ENCODE measurements at regions not wholly inside any gene's neighbourhood (a gene's known extent, or its start where the extent isn't known, plus 50 kb on each side); places are given as distances from the start of the nearest gene placed in this dataset.

DNA sequence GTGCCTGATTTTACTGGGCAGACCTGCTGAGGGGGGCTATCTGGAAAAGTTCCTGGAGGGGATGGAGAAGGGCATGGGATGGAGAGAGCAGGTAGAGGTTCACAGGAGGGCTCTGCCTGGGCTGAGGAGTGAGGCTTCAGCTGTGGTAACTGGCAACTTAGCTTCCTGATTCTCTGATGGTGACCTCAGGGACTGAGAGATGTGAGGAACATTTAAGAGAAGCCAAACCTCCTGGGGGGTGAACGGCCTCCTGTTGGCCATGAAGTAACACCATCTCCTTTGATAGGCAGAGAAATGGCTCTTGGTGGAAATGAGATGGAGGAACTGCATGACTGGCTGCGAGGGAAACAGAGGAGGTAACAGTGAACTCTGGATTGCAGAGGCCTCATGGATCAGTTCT is 97.3 kb upstream of the ROPN1 start:
- Histone ChIP-seq H3K4me3 (ENCODE audit: insufficient read depth, low read depth, low read length) (no peak overlapping the region), H3K9me3 (ENCODE audit: control insufficient read depth, low read length) (no peaks in the 10 kb centered on the region), H3K27me3 (ENCODE audit: control insufficient read depth, insufficient read depth, low read length, poor library complexity, severe bottlenecking) (no peaks in the 10 kb centered on the region), H3K4me1 (ENCODE audit: control insufficient read depth, insufficient read depth, low read length) (no peaks in the 10 kb centered on the region), H3K36me3 (ENCODE audit: control insufficient read depth, insufficient read depth, low read length) (no peaks in the 10 kb centered on the region), H3K27ac (ENCODE audit: insufficient read depth, low read depth, low read length, poor library complexity, severe bottlenecking) (no peak overlapping the region)
- 95 to 98% methylated on average over 2 of the region's 2 CpGs for WGBS, 2 experiments

DNA sequence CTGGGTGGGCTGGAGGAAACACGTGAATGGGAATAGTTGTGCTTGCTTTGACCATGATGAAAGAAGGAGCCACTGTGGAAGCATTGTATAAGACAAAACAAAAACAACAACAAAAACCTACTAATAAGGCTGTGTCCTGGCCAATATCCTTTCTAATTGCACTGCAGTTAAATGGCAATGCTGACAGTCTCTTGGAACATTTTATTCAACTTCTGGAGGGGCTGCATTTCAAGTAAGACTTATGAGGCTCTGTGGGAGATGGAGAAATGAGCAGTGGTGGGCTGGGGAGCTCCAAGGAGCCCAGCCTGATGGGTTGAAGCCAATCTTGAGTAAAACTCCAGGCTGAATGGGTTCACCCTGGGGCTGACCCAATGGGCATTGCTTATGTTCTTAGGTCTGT is 99.8 kb upstream of the ROPN1 start:
- Histone ChIP-seq H3K4me1 (ENCODE audit: control insufficient read depth, insufficient read depth, low read length) (no peaks in the 10 kb centered on the region), H3K27me3 (ENCODE audit: control insufficient read depth, insufficient read depth, low read length, poor library complexity, severe bottlenecking) (no peaks in the 10 kb centered on the region), H3K9me3 (ENCODE audit: control insufficient read depth, low read length) (no peaks in the 10 kb centered on the region), H3K36me3 (ENCODE audit: control insufficient read depth, insufficient read depth, low read length) (no peaks in the 10 kb centered on the region), H3K27ac (ENCODE audit: insufficient read depth, low read depth, low read length, poor library complexity, severe bottlenecking) (no peak overlapping the region), H3K4me3 (ENCODE audit: insufficient read depth, low read depth, low read length) (no peak overlapping the region)
- WGBS, 2 experiments: 40 to 94% methylated on average over 1 of the region's 1 CpG

DNA sequence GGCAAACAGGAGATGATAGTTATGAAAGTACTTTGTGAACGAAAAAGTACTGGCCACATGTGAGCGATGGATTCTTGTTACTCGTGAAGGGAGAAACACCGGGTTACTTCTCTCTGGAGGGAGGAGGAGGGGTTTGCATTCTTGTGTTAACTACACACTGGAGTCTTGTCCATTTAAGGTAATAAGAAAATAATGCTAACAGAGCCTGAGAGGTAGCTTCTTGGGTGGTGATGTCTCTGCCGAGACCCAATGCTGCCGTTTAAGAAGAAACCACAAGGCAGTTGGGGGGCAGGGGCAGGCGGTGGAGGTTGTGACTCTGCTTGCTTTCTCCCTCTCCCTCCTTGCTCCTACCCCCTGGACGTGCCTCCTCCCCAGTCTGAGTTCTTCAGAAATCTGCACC is 100.9 kb upstream of the ROPN1 start:
- H3K27ac ChIP-seq (ENCODE audit: insufficient read depth, low read depth, low read length, poor library complexity, severe bottlenecking): no peak overlapping the region
- 80 to 86% methylated on average over 7 to 8 of the region's 8 CpGs for WGBS, 2 experiments

DNA sequence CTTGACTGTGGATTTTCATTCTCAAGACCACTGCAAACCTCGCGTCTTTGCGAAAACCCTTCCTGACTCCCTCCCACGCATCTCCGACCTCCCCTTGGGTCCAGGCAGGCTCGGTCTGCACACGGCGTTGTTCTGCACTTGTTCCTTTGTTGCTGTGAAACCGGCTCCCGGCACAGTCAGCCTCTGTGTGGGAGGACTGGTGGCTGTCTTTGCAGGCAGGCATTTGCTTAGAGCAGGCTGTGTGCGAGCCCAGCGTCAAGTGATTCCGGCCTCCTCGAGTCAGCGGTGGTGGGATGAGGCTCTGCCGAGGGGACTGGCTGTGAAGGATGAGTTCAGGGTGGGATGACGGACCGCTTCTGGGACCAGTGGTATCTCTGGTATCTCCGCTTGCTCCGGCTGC is 102.6 kb upstream of the ROPN1 start:
- H3K4me1 ChIP-seq (ENCODE audit: control insufficient read depth, insufficient read depth, low read length): no peaks in the 10 kb centered on the region
- H3K9me3 ChIP-seq (ENCODE audit: control insufficient read depth, low read length): no peaks in the 10 kb centered on the region
- 89 to 90% methylated on average over 20 of the region's 20 CpGs for WGBS, 2 experiments
- no peaks in the 10 kb centered on the region for H3K27me3 ChIP-seq (ENCODE audit: control insufficient read depth, insufficient read depth, low read length, poor library complexity, severe bottlenecking)
- no peak overlapping the region for H3K4me3 ChIP-seq (ENCODE audit: insufficient read depth, low read depth, low read length)
- no peaks in the 10 kb centered on the region for H3K36me3 ChIP-seq (ENCODE audit: control insufficient read depth, insufficient read depth, low read length)
- H3K27ac ChIP-seq (ENCODE audit: insufficient read depth, low read depth, low read length, poor library complexity, severe bottlenecking): no peak overlapping the region

More for the DNA sequence above, 100.9 kb upstream of the ROPN1 start:
- Histone ChIP-seq H3K4me3 (ENCODE audit: insufficient read depth, low read depth, low read length) (no peak overlapping the region), H3K4me1 (ENCODE audit: control insufficient read depth, insufficient read depth, low read length) (no peaks in the 10 kb centered on the region), H3K36me3 (ENCODE audit: control insufficient read depth, insufficient read depth, low read length) (no peaks in the 10 kb centered on the region), H3K9me3 (ENCODE audit: control insufficient read depth, low read length) (no peaks in the 10 kb centered on the region), H3K27me3 (ENCODE audit: control insufficient read depth, insufficient read depth, low read length, poor library complexity, severe bottlenecking) (no peaks in the 10 kb centered on the region)

DNA sequence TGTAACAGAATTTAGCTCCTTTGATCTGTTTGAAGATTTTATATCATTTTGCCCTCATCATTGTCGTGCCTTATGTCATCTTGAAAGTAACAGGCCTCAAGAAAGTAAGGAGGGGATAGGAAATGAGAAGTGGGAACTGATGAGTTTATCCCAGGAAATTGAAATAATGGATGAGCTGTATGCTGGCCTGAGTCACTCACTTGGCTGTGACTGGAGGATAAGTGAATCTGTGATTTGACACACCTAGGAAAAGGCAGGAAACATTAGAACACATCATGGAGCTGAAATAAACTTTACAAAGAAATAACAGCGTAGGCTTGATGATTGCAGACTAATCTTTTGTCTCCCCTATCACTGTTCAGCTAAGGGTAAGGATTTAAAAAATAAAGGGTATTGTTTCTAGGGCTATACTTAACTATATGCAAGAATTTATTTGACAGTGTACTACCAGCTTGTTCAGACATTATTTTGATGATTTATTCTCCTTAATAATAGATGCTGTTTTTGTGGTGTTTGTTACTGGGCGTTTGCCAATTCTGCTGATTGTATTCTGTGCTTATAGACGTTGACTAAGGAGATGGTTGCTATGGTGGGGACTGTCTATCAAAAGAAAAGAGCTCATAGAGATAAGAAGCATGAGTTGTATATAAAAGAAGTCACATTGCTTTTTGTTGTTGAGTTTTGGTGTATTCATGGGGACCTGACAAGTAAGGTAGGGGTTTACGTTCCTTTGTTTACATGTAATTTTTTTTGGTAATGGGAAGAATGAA is 105.6 kb upstream of the ROPN1 start:
- Histone ChIP-seq H3K27ac (ENCODE audit: insufficient read depth, low read depth, low read length, poor library complexity, severe bottlenecking) (no peak overlapping the region), H3K4me3 (ENCODE audit: insufficient read depth, low read depth, low read length) (no peak overlapping the region), H3K9me3 (ENCODE audit: control insufficient read depth, low read length) (no peaks in the 10 kb centered on the region), H3K27me3 (ENCODE audit: control insufficient read depth, insufficient read depth, low read length, poor library complexity, severe bottlenecking) (no peaks in the 10 kb centered on the region), H3K36me3 (ENCODE audit: control insufficient read depth, insufficient read depth, low read length) (no peaks in the 10 kb centered on the region), H3K4me1 (ENCODE audit: control insufficient read depth, insufficient read depth, low read length) (no peaks in the 10 kb centered on the region)
- 87% methylated on average over 5 of the region's 5 CpGs for WGBS, 2 experiments

DNA sequence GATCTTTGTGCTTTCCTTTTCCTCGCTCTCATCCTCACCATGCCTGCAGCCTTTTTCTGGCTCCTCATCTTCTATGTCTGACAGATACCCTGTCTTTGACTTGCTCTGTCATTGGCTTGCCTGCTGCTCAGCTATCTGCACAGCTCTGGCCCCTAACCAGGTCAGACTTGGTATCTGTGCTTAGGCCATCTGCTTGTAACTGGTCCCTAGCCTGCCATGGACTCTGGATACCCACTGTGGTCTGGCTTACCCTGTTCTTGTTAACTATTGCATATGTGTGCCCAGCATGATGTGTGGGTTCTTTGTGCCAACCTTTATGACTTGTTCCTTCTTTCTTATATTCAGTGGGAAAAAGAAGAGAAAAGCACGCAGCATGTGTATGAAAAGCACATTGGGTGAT is 109.7 kb upstream of the ROPN1 start:
- H3K4me3 ChIP-seq (ENCODE audit: insufficient read depth, low read depth, low read length): no peak overlapping the region
- no peak overlapping the region for H3K27ac ChIP-seq (ENCODE audit: insufficient read depth, low read depth, low read length, poor library complexity, severe bottlenecking)
- WGBS, 2 experiments: 91 to 95% methylated on average over 1 of the region's 2 CpGs
- no peaks in the 10 kb centered on the region for H3K9me3 ChIP-seq (ENCODE audit: control insufficient read depth, low read length)
- no peaks in the 10 kb centered on the region for H3K27me3 ChIP-seq (ENCODE audit: control insufficient read depth, insufficient read depth, low read length, poor library complexity, severe bottlenecking)
- H3K4me1 ChIP-seq (ENCODE audit: control insufficient read depth, insufficient read depth, low read length): no peaks in the 10 kb centered on the region
- no peaks in the 10 kb centered on the region for H3K36me3 ChIP-seq (ENCODE audit: control insufficient read depth, insufficient read depth, low read length)

DNA sequence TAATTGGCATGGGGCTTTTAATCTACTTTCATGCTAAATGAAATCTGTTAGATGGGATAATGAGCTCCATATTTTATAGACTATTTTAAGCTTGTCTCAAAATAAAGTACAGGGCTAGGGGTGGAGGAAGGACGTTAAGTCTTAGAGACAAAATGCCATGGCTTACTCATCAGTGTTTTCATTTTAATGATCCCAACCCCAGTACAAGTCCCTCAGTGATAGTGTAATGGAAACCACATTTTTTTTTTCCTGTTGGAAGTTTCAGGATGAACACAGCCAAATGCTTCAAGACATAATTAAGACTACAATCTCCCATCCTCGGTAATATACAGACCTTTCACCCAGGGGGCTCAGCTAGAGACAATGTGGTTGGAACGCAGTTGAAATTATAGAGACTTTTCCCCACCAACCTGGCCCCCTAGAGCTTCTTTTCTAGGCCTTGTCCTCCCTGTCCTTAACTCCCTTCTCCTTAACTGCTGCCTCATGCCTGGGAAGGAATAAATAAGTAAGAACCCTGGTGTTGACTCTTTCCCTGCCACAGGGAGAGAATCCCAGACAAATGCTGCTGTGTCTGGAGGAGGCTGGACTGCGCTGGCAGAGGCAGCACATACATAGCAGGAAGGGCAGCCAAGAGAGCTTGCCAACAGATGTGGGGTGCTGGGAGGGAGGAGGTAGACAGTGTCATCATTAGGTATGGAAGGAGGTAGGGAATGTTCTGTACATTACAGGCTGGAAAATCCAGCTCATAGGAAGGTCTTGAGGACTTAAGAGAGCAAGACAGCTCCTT is 115.4 kb upstream of the ROPN1 start:
- no peak overlapping the region for H3K4me3 ChIP-seq (ENCODE audit: insufficient read depth, low read depth, low read length)
- no peaks in the 10 kb centered on the region for H3K36me3 ChIP-seq (ENCODE audit: control insufficient read depth, insufficient read depth, low read length)
- no peak overlapping the region for H3K27ac ChIP-seq (ENCODE audit: insufficient read depth, low read depth, low read length, poor library complexity, severe bottlenecking)
- H3K9me3 ChIP-seq (ENCODE audit: control insufficient read depth, low read length): no peaks in the 10 kb centered on the region
- whole genome bisulfite sequencing, 2 experiments: 89 to 92% methylated on average over 4 of the region's 4 CpGs
- H3K27me3 ChIP-seq (ENCODE audit: control insufficient read depth, insufficient read depth, low read length, poor library complexity, severe bottlenecking): no peaks in the 10 kb centered on the region
- no peaks in the 10 kb centered on the region for H3K4me1 ChIP-seq (ENCODE audit: control insufficient read depth, insufficient read depth, low read length)

DNA sequence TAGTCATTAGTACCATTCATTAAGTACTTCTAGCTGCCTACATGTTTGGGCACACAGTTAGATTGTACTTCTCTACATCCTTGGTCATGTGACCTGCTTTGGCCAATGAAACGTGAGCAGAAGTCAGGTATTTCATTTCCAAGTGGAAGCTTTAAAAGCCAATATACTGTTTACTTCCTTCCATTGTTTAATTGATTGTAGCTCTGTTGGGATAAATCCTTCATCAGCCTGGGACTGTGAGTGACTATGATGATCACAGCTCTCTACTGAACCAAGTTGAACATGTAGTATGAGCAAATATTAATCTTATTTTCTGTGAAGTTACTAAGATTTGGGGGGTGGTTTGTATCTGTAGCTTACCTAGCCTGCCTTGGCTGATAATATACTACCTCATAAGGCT is 116.5 kb upstream of the ROPN1 start:
- WGBS, 2 experiments: 93 to 97% methylated on average over 1 of the region's 1 CpG
- Histone ChIP-seq H3K4me3 (ENCODE audit: insufficient read depth, low read depth, low read length) (no peak overlapping the region), H3K9me3 (ENCODE audit: control insufficient read depth, low read length) (no peaks in the 10 kb centered on the region), H3K4me1 (ENCODE audit: control insufficient read depth, insufficient read depth, low read length) (no peaks in the 10 kb centered on the region), H3K27ac (ENCODE audit: insufficient read depth, low read depth, low read length, poor library complexity, severe bottlenecking) (no peak overlapping the region), H3K36me3 (ENCODE audit: control insufficient read depth, insufficient read depth, low read length) (no peaks in the 10 kb centered on the region), H3K27me3 (ENCODE audit: control insufficient read depth, insufficient read depth, low read length, poor library complexity, severe bottlenecking) (no peaks in the 10 kb centered on the region)

DNA sequence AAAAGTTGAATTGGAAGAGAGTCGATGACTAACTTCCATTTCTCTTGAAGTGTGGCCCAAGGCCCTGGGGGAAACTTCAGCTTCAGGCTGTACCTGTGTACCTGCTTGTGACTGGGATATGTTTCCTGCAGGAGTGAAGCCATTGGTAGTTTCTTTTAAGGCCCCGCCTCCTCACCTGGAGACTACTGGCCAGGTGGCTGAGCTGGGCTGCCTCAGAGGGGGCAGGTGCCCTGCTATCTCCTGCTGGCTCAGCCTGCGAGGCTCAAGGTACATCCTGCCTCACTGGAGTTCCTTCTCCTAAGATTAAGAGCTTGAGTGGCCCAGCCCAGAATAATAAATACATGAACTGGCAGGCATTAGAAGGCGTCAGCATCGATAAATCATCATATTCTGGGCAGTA is 121.6 kb upstream of the ROPN1 start:
- Histone ChIP-seq H3K36me3 (ENCODE audit: control insufficient read depth, insufficient read depth, low read length) (no peaks in the 10 kb centered on the region), H3K9me3 (ENCODE audit: control insufficient read depth, low read length) (no peaks in the 10 kb centered on the region), H3K4me1 (ENCODE audit: control insufficient read depth, insufficient read depth, low read length) (no peaks in the 10 kb centered on the region), H3K27ac (ENCODE audit: insufficient read depth, low read depth, low read length, poor library complexity, severe bottlenecking) (no peak overlapping the region), H3K4me3 (ENCODE audit: insufficient read depth, low read depth, low read length) (no peak overlapping the region), H3K27me3 (ENCODE audit: control insufficient read depth, insufficient read depth, low read length, poor library complexity, severe bottlenecking) (no peaks in the 10 kb centered on the region)
- 92 to 94% methylated on average over 5 of the region's 5 CpGs for WGBS, 2 experiments

DNA sequence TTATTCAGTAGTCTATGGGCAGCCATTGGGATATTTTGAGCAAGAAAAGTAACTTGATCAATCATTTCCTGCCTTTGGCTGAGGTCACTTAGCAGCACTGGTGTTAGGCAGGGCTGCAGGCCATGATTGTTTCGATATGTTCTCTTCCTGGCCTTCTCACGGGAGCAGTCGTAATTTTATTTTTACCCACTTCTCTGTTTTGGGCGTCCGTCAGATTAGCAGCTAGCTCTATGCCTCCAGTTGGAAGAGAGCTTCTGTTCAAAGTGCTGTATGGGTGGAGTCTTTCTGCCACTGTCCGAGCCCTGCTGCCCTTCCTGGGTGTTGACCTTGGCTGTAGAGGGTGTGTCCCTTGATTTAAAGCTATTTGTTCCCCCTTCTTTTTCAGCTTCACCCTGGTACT is 123.4 kb upstream of the ROPN1 start:
- H3K27me3 ChIP-seq (ENCODE audit: control insufficient read depth, insufficient read depth, low read length, poor library complexity, severe bottlenecking): no peaks in the 10 kb centered on the region
- no peaks in the 10 kb centered on the region for H3K9me3 ChIP-seq (ENCODE audit: control insufficient read depth, low read length)
- H3K4me3 ChIP-seq (ENCODE audit: insufficient read depth, low read depth, low read length): no peak overlapping the region
- no peaks in the 10 kb centered on the region for H3K4me1 ChIP-seq (ENCODE audit: control insufficient read depth, insufficient read depth, low read length)
- no peak overlapping the region for H3K27ac ChIP-seq (ENCODE audit: insufficient read depth, low read depth, low read length, poor library complexity, severe bottlenecking)
- whole genome bisulfite sequencing, 2 experiments: 89 to 96% methylated on average over 6 of the region's 6 CpGs
- no peaks in the 10 kb centered on the region for H3K36me3 ChIP-seq (ENCODE audit: control insufficient read depth, insufficient read depth, low read length)
